Rectal smooth muscle tissue (tissue), 1 donor: ENCODE measurements at regions not wholly inside any gene's neighbourhood (a gene's known extent, or its start where the extent isn't known, plus 50 kb on each side); places are given as distances from the start of the nearest gene placed in this dataset.
"Not testable (repeated sequence)": the region's sequence is repeated elsewhere in the genome, so short reads cannot be mapped to it uniquely, and the experiment has no call there.

Source experiments
- H3K27ac ChIP-seq: one replicate; pipeline ENCODE4 v1.7.0; 2013; ENCODE audit warnings: low read depth, low read length, inconsistent platforms
- H3K27me3 ChIP-seq: one replicate; pipeline ENCODE4 v1.7.0; 2013; ENCODE audit warnings: low read length; ENCODE audit not compliant: control insufficient read depth, insufficient read depth
- H3K36me3 ChIP-seq: one replicate; pipeline ENCODE4 v1.7.0; 2013; ENCODE audit warnings: low read length; ENCODE audit not compliant: control insufficient read depth, insufficient read depth
- H3K4me1 ChIP-seq: one replicate; pipeline ENCODE4 v1.7.0; 2013; ENCODE audit warnings: low read length; ENCODE audit not compliant: control insufficient read depth, insufficient read depth
- H3K4me3 ChIP-seq: one replicate; pipeline ENCODE4 v1.7.0; 2013; ENCODE audit warnings: low read length
- H3K9ac ChIP-seq: one replicate; pipeline ENCODE4 v1.7.0; 2013; ENCODE audit warnings: low read length

DNA sequence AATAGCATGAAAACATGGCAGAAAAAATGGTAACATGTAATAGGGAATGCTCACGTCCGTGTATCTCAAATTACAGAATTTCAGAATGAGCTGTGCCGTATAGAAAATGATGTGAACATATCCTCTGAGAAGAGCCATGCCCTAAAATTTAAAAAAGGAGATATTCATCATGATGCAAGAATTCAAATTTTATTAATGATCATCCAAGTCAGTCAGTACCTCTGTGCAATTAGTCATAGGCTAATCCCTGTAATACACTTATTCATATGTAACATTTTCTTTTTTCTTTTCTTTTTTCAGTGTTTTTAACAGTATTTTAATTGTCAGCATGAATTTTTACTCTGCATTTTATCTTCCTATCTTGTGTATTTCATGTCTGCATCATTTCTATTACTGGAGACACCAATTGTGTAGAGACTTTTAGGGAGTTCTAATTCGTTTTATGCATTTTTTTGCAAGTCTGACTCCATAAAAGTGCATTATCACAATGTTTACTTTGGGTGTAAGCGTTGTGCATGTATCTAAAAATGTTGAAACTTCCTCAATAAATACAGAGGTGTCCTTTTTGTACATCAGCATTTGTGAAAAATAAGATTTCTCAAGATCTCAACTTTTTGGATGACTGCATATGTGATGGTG is 1103.7 kb upstream of the CELF2 start:
- no peak overlapping the region for H3K9ac ChIP-seq
- H3K4me1 ChIP-seq, result no peaks in the 10 kb centered on the region
- no peaks in the 10 kb centered on the region for H3K27me3 ChIP-seq
- H3K36me3 ChIP-seq, result no peaks in the 10 kb centered on the region
- H3K4me3 ChIP-seq, result no peak overlapping the region
- no peak overlapping the region for H3K27ac ChIP-seq

DNA sequence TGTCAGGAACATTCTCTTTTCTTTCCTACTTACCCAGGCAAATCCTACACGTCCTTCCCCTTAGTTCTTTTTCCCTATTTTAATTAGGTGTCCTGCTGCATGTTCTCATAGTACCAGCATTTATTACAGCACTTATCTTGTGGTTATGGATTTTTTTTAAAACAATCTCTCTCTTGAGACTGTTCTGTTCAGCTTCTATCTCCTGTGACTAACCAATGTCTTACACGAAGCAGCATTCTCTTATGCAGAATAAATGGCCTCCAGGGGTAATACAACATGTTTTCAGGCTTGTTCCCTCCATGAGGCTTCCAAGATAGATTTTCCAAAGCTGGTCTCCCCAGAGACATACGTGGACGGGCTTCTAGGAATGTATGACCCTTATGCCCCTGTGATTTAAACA is 1096.1 kb upstream of the CELF2 start:
- Histone ChIP-seq H3K27me3 (no peaks in the 10 kb centered on the region), H3K27ac (no peak overlapping the region), H3K4me3 (no peak overlapping the region), H3K36me3 (no peaks in the 10 kb centered on the region), H3K9ac (no peak overlapping the region), H3K4me1 (no peaks in the 10 kb centered on the region)

DNA sequence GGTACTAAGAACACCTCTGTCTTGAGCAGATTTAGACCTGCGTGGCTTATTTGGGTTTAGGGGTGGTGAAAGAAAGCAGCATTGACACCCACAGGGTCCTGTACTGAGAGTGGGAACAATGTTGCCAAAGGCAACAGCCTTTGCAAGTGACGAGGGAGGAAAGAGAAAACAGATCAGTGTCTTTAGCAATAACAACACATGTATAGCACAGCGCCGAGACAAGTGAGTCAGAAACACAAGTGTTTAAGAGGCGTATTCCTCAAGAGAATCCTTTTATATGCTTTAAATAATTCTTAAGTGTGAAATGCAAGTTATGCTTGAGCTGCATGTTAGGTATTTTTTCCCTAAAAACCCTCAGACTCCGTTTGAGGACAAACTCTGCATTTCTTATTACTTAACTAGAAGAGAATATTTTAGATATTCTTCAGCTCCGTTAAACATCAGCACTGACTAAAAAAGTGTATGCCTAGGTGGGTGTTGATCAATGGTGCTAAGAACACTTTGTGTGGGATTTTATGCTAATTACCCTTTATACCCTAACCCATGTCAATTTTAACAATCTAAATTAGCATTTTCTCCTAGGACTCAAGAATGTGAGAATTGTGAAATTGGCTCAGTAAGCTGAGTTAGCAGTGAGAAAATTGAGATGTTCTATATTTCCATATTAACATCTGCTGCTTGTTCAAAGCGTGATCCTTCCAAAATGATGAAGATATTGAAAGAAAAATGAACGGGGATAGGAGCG is 1095.4 kb upstream of the CELF2 start:
- no peak overlapping the region for H3K4me3 ChIP-seq
- no peak overlapping the region for H3K9ac ChIP-seq
- H3K27ac ChIP-seq, result no peak overlapping the region
- H3K36me3 ChIP-seq, result no peaks in the 10 kb centered on the region
- H3K4me1 ChIP-seq, result no peaks in the 10 kb centered on the region
- H3K27me3 ChIP-seq, result no peaks in the 10 kb centered on the region

DNA sequence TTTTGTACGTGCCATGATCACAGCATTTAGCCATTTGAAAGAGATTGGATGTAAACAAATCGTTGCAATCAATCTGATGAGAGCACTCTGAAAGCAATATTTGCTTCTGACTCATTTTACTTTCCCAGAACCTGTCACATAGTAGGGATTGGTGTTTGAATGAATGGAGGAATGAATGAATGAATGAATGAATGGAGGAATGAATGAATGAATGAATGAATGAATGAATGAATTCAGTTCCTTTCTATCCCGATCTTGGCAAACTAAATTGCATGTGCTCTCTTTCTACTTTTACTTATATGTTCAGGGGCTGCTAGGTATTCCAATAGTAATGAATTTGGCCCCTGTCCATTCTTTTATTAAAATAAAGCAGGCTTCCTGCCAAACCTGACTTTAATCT is 1091.7 kb upstream of the CELF2 start:
- Histone ChIP-seq H3K4me1 (no peaks in the 10 kb centered on the region), H3K27me3 (no peaks in the 10 kb centered on the region), H3K4me3 (no peak overlapping the region), H3K27ac (no peak overlapping the region), H3K36me3 (no peaks in the 10 kb centered on the region), H3K9ac (no peak overlapping the region)

DNA sequence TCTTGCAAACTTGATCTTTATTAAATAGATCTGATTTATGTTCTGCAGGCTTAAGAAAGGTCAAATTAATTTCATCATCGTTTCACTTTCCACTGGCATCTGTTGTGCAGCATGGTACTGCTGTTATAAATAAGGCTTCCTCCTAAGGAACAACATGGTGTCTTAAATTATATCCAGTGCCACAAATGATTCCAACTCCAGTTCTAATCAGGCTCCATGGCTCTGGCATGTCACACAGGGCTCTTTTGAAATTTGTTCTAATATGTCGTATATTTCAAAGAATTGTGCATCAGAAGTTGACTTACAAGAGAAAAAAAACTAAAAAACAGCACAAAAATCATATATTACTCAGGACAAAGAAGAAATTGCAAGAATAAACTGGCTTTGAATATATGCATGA is 1090.8 kb upstream of the CELF2 start:
- Histone ChIP-seq H3K27me3 (no peaks in the 10 kb centered on the region), H3K4me1 (no peaks in the 10 kb centered on the region), H3K4me3 (no peak overlapping the region), H3K36me3 (no peaks in the 10 kb centered on the region), H3K27ac (no peak overlapping the region), H3K9ac (no peak overlapping the region)

DNA sequence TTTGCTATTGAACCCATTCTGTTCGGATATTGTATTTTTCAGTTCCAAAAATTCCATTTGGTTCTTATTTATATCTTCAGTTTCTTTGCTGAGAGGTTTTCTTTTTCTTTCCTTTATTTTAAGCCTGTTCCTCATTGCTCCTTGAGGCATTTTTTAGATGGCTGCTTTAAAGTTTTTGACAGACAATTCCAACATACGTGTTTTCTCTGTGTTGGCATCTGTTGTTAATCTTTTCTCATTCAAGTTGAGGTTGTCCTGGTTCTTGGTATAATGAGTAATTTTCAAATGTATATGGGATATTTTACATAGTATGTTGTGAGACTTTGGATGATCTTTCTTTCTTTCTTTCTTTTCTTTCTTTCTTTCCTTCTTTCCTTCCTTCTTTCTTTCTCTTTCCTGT is 1078.0 kb upstream of the CELF2 start:
- no peak overlapping the region for H3K9ac ChIP-seq

DNA sequence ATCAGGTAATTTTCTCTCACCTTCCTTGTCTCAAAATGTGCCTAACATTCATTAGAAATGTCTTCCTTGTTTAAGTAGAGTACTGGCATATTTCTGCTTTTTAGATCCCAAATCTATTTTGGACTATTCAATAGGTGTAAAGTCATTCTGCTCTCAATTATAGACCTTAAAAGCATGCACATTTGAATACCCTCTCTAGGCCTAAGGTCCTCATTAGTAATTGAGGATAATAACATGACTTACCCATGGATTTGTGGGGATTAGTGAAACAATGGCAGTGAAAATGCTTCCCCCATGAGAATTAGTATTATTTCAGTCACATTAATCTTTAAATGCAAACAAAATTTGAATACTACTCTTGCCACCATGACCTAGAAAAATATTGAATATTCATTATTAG is 1073.0 kb upstream of the CELF2 start:
- Histone ChIP-seq H3K4me1 (no peaks in the 10 kb centered on the region), H3K4me3 (no peak overlapping the region), H3K27ac (no peak overlapping the region), H3K27me3 (no peaks in the 10 kb centered on the region), H3K36me3 (no peaks in the 10 kb centered on the region), H3K9ac (no peak overlapping the region)

More for the DNA sequence above, 1078.0 kb upstream of the CELF2 start:
- Histone ChIP-seq H3K4me1 (no peaks in the 10 kb centered on the region), H3K4me3 (no peak overlapping the region), H3K27me3 (no peaks in the 10 kb centered on the region), H3K36me3 (no peaks in the 10 kb centered on the region), H3K27ac (no peak overlapping the region)

DNA sequence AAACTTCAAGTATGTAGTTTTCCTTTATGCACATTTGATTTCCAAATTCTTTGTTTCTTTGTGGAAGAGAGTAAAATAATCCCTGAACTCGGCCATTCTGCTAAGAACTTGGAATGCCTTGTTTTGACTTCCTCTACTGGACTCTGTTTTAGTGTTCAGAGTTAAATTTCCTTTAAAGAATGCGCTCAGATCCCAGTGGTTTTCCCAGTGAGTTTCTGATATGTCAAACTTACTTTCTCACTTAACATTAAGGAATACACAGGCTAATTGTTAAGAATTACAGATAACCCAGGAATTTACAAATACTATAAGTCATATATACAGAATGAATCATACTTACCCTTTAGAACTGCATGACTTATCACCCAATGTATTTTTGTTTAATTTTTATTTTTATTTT is 1067.6 kb upstream of the CELF2 start:
- no peak overlapping the region for H3K9ac ChIP-seq
- no peak overlapping the region for H3K4me3 ChIP-seq
- H3K36me3 ChIP-seq, result no peaks in the 10 kb centered on the region
- no peaks in the 10 kb centered on the region for H3K4me1 ChIP-seq
- no peak overlapping the region for H3K27ac ChIP-seq
- no peaks in the 10 kb centered on the region for H3K27me3 ChIP-seq

DNA sequence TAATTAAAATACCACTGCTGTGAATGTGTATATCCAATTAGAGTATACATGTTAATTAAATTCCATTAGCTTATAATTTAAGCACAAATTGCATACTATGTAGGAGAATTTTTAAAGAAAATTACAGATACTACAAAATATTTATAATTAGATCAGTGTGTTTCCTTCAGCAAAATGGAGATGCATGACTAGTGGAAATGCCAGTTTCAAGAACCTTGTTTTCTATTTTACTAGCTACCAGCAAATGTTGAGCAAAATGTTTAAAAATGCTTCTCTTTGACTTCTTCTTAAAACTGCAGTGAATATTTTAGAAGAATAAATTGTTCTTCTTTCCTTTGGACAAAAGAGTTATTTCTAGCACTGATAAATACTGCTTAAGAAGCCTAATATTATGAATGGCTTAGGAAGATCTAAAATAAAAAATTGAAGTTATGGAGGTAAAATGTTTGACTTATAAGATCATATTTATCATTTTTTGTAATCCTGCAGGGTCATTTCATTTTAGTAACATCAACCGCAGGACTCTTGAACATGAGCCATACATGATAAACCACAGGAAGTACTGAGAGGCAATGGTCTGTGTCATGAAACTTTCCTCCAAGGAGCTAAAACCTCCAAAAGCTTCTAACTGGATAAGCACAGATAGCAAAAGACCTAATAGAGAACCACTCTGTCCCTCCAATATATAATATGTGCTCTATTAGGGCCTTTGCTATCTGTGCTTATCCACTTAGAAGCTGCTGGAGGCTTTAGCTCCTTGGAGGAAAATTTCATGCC is 1066.0 kb upstream of the CELF2 start:
- H3K36me3 ChIP-seq, result no peaks in the 10 kb centered on the region
- H3K4me1 ChIP-seq, result no peaks in the 10 kb centered on the region
- no peak overlapping the region for H3K27ac ChIP-seq
- H3K9ac ChIP-seq, result no peak overlapping the region
- no peaks in the 10 kb centered on the region for H3K27me3 ChIP-seq
- H3K4me3 ChIP-seq, result no peak overlapping the region

DNA sequence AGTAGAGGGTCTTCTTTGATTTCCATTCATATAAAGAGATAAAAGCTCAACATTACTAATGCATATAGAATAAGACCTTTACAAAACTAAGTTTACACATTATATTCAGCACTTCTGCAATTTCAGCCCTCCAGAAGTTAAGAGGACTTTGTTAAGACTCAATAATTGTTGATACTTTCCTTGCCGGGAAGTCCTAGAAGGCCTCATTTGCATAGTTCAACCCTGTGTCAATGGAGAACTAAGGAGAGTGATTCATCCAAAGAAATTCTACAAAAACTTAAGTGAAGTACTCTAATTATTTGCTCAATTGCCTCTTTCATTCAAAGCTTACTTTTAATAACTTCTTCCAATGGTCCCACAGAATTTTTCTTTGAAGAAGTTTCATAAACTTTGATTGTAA is 1060.3 kb upstream of the CELF2 start:
- no peak overlapping the region for H3K9ac ChIP-seq
- H3K4me3 ChIP-seq, result no peak overlapping the region
- no peaks in the 10 kb centered on the region for H3K36me3 ChIP-seq
- H3K4me1 ChIP-seq, result no peaks in the 10 kb centered on the region
- no peak overlapping the region for H3K27ac ChIP-seq
- H3K27me3 ChIP-seq, result no peaks in the 10 kb centered on the region

DNA sequence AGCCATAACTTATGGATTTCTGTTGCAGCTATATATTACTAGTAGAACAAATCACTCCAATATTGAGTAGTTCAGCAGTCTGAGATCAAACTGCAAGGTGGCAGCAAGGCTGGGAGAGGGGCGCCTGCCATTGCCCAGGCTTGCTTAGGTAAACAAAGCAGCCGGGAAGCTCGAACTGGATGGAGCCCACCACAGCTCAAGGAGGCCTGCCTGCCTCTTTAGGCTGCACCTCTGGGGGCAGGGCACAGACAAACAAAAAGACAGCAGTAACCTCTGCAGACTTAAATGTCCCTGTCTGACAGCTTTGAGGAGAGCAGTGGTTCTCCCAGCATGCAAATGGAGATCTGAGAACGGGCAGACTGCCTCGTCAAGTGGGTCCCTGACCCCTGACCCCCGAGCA is 1059.8 kb upstream of the CELF2 start:
- H3K4me3 ChIP-seq, H3K4me1 ChIP-seq, H3K27me3 ChIP-seq, H3K27ac ChIP-seq, H3K36me3 ChIP-seq, H3K9ac ChIP-seq: not testable (repeated sequence)

DNA sequence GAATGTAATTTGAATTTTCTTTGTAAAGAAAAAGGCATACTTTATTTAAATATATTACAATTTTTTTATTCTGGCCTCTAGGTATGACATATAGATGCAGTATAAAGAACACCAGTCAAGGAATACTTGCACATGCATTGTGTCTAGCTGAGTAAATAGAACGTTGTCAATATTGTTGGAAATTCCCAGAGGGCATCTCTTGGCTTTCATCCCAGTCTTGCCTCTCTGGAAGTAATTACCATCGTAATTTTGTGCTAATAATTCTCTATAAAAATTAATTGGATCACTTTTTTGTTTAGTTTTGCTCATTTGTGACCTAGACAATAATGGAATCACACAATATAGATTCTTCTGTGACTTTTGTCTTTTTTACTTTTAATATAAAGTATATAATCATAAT is 1052.3 kb upstream of the CELF2 start:
- Histone ChIP-seq H3K36me3 (no peaks in the 10 kb centered on the region), H3K4me3 (no peak overlapping the region), H3K27me3 (no peaks in the 10 kb centered on the region), H3K27ac (no peak overlapping the region), H3K9ac (no peak overlapping the region), H3K4me1 (no peaks in the 10 kb centered on the region)
